Type B pancreatic cell (in vitro differentiated cells): ENCODE measurements at regions not wholly inside any gene's neighbourhood (a gene's known extent, or its start where the extent isn't known, plus 50 kb on each side); places are given as distances from the start of the nearest gene placed in this dataset.

Experiments used
- DNase-seq: peaks from one replicate; pipeline ENCODE4 v3.0.0; 2021; ENCODE audit warnings: mixed read lengths; ENCODE audit not compliant: unreplicated experiment; ENCODE audit errors: extremely low spot score
- H3K27ac Mint-ChIP-seq: 2 replicates; pipeline ENCODE4 v1.8.0; 2021; ENCODE audit warnings: mild to moderate bottlenecking, mixed read lengths
- H3K27me3 Mint-ChIP-seq: 2 replicates; pipeline ENCODE4 v1.8.0; 2021; ENCODE audit warnings: mixed read lengths
- H3K36me3 Mint-ChIP-seq: 2 replicates; pipeline ENCODE4 v1.8.0; 2021; ENCODE audit warnings: mixed read lengths
- H3K4me1 Mint-ChIP-seq: one replicate; pipeline ENCODE4 v1.8.0; 2021; ENCODE audit warnings: mixed read lengths; ENCODE audit not compliant: unreplicated experiment
- H3K4me3 Mint-ChIP-seq: 2 replicates; pipeline ENCODE4 v1.8.0; 2021; ENCODE audit warnings: mild to moderate bottlenecking, mixed read lengths
- H3K9me3 Mint-ChIP-seq: 2 replicates; pipeline ENCODE4 v1.8.0; 2021; ENCODE audit warnings: mixed read lengths
- TF ChIP-seq, protein P1 (sequence below): fragments of 200-600 bp; sonication (generic); conservative IDR thresholded peaks from 2 replicates; pipeline ENCODE4 v1.5.0; 2021; ENCODE audit warnings: antibody characterized with exemption, mild to moderate bottlenecking

DNA sequence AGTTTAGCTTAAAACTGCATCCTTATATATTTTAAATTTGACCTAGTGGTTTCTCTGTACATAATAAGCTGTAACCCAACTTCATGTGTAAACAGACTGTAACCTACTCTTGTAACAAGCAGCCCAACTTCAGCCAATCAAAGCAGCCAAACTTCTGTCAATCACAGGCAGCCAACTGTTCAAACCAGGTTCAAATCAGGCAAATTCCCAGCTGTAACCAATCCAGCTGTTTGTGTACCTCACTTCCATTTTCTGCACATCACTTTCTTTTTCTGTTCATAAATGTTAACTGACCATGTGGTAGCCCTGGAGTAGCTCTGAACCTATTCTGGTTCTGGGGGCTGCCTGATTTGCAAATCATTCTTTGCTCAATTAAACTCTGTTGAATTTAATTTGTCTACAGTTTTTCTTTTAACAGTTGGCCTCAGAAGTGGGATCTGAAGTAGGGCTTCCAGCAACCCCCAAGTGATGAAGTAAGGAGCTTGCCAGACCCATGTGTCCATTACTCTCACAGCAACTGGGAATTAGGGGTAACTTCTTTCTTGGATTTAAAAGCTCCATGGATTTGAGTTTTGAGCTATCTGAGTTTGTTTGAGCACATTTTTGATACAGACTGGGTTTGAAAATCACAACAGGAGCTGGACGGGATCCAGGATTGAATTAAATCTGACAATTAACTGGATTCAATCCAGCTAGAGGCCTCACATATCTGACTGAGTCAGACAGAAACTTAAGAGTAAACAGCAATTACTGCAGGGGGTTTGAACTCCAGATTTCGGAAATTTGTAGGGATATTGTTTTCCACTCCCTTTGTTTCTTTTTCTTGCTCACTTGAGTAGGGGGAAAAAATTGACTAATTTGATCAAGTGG lies 1569.7 kb upstream of the SLC39A10 start:
- Mint-ChIP-seq H3K27me3 (no peaks in the 10 kb centered on the region), H3K4me3 (no peak overlapping the region), H3K9me3 (no peaks in the 10 kb centered on the region), H3K36me3 (no peaks in the 10 kb centered on the region), H3K4me1 (peaks cover 16% of the 10 kb centered on the region), H3K27ac (no peak overlapping the region)
- TF ChIP-seq, protein P1, sequence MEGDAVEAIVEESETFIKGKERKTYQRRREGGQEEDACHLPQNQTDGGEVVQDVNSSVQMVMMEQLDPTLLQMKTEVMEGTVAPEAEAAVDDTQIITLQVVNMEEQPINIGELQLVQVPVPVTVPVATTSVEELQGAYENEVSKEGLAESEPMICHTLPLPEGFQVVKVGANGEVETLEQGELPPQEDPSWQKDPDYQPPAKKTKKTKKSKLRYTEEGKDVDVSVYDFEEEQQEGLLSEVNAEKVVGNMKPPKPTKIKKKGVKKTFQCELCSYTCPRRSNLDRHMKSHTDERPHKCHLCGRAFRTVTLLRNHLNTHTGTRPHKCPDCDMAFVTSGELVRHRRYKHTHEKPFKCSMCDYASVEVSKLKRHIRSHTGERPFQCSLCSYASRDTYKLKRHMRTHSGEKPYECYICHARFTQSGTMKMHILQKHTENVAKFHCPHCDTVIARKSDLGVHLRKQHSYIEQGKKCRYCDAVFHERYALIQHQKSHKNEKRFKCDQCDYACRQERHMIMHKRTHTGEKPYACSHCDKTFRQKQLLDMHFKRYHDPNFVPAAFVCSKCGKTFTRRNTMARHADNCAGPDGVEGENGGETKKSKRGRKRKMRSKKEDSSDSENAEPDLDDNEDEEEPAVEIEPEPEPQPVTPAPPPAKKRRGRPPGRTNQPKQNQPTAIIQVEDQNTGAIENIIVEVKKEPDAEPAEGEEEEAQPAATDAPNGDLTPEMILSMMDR, result no peak
- DNase-seq, result no peak

DNA sequence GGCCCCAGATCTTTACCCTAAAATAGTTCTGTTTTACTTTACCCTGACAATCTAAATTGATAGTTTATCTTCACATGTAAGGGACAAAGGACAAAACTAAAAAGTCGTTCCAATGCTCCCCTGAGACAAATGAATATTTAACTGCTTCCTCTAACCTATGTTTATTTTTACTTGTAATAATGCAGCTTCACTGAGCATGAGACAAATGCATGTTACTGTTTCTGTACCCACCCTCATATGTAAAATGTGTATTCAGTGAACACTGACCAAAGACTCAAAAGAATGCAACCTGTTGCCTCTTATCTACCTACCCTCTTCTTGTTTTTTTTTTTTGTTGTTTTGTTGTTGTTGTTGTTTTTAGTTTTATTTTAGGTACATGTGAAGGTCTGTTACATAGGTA lies 1570.9 kb upstream of the SLC39A10 start:
- Mint-ChIP-seq H3K4me1 (peaks cover 16% of the 10 kb centered on the region), H3K4me3 (no peak overlapping the region), H3K27me3 (no peaks in the 10 kb centered on the region), H3K9me3 (no peaks in the 10 kb centered on the region), H3K36me3 (no peaks in the 10 kb centered on the region), H3K27ac (no peak overlapping the region)
- no peak for DNase-seq
- TF ChIP-seq, protein P1, result no peak

DNA sequence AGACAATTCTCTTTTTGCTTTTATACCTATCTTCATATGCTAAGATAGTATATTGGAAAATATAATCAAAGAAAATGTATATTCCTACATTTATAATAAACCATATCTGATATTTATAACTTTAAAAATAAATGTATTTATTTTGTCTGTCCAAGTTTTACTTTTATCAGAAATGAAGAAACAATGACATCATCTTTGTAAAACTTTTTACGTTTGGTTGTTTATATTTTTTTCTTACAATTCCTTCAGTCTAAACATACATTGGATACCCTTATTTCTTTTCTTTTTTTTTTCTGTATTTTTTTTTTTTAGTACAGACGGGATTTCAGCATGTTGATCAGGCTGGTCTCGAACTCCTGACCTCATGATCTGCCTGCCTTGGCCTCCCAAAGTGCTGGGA lies 1577.0 kb upstream of the SLC39A10 start:
- Mint-ChIP-seq H3K36me3 (no peaks in the 10 kb centered on the region), H3K9me3 (no peaks in the 10 kb centered on the region), H3K4me3 (no peak overlapping the region), H3K4me1 (no peaks in the 10 kb centered on the region), H3K27ac (no peak overlapping the region), H3K27me3 (no peaks in the 10 kb centered on the region)
- no peak for DNase-seq
- TF ChIP-seq, protein P1, result no peak

DNA sequence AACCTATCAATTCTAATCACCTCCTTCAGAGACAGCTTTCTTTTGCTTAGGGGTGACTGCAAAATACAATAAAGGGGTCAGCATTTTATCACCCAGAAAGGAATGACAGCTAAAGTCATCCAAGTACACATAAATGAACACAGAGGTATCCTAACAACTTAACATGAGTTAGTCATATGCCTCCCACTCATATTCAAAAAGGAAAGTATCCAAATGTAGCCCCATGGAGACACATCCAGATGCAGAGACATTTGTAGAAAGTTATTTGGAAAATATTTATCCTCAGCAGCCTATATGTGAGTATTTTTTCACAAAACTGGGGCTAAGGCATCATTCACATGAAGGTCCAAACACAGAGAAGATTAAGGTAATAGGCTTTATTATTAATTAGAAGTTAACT lies 1579.7 kb upstream of the SLC39A10 start:
- DNase-seq, result no peak
- no peaks in the 10 kb centered on the region for H3K27me3 Mint-ChIP-seq
- TF ChIP-seq, protein P1, result no peak
- H3K4me3 Mint-ChIP-seq, result no peak overlapping the region
- H3K4me1 Mint-ChIP-seq, result no peaks in the 10 kb centered on the region
- no peak overlapping the region for H3K27ac Mint-ChIP-seq
- no peaks in the 10 kb centered on the region for H3K36me3 Mint-ChIP-seq
- H3K9me3 Mint-ChIP-seq, result no peaks in the 10 kb centered on the region

DNA sequence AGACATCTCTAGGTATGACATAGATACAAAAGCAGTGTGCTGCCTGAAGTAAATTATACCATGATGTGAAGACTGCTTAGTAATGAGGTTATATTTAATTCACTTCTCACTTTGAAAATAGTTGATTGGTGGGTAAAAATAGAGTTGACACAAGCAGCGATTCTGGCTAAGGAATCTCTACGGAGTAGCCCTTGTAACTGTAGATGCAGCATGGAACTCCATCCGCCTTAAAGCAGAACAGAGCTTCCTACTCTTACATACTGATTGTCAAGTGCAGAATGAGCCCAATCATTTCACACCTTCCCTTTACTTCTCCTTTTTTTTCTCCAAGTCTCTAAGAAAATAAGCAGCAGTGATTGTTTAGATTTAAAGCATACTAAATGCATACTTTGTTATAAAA lies 1594.6 kb upstream of the SLC39A10 start:
- no peak for DNase-seq
- Mint-ChIP-seq H3K27ac (no peak overlapping the region), H3K36me3 (no peaks in the 10 kb centered on the region), H3K9me3 (no peaks in the 10 kb centered on the region), H3K27me3 (no peaks in the 10 kb centered on the region), H3K4me1 (no peaks in the 10 kb centered on the region), H3K4me3 (no peak overlapping the region)
- TF ChIP-seq, protein P1, result no peak
